Liver (tissue), 8 donors: ENCODE measurements at regions not wholly inside any gene's neighbourhood (a gene's known extent, or its start where the extent isn't known, plus 50 kb on each side); places are given as distances from the start of the nearest gene placed in this dataset.

ENCODE experiments used
- DNase-seq: peaks from one replicate; pipeline ENCODE4 v3.0.0-alpha.2; 2017; ENCODE audit warnings: low spot score
- H3K27ac ChIP-seq, 2 donors: one replicate each; pipeline ENCODE4 v1.7.0; 2013; ENCODE audit warnings: inconsistent platforms in 2 of 2, low read length in 2 of 2, control low read depth in 1 of 2, low read depth in 1 of 2, mild to moderate bottlenecking in 1 of 2
- H3K27me3 ChIP-seq, 4 donors: one replicate each; pipeline versions ENCODE4 v1.6.1 to v1.7.0; 2013; ENCODE audit warnings: low read length in 3 of 4, inconsistent platforms in 1 of 4, mild to moderate bottlenecking in 1 of 4, moderate library complexity in 1 of 4; ENCODE audit not compliant: control insufficient read depth in 4 of 4, insufficient read depth in 4 of 4
- H3K36me3 ChIP-seq, 4 donors: one replicate each; pipeline versions ENCODE4 v1.6.1 to v1.7.0; 2013; ENCODE audit warnings: low read length in 3 of 4, mild to moderate bottlenecking in 3 of 4, low read depth in 1 of 4, moderate library complexity in 1 of 4; ENCODE audit not compliant: control insufficient read depth in 4 of 4, insufficient read depth in 3 of 4
- H3K4me1 ChIP-seq, 4 donors: one replicate each; pipeline versions ENCODE4 v1.6.1 to v1.7.0; 2013; ENCODE audit warnings: low read length in 3 of 4, mild to moderate bottlenecking in 3 of 4, moderate library complexity in 1 of 4; ENCODE audit not compliant: control insufficient read depth in 4 of 4, insufficient read depth in 4 of 4
- H3K4me3 ChIP-seq, 3 donors: one replicate each; pipeline versions ENCODE4 v1.6.1 to v1.7.0; 2013; ENCODE audit warnings: low read length in 3 of 3, control low read depth in 1 of 3, low read depth in 1 of 3, mild to moderate bottlenecking in 1 of 3
- H3K9ac ChIP-seq, 2 donors: one replicate each; pipeline ENCODE4 v1.7.0; 2013; ENCODE audit warnings: low read length in 2 of 2, mild to moderate bottlenecking in 2 of 2, moderate library complexity in 2 of 2, control low read depth in 1 of 2, low read depth in 1 of 2
- H3K9me3 ChIP-seq, 4 donors: one replicate each; pipeline versions ENCODE4 v1.6.1 to v1.7.0; 2013; ENCODE audit warnings: low read length in 3 of 4; ENCODE audit not compliant: control insufficient read depth in 4 of 4
- ATF3 ChIP-seq: IDR thresholded peaks from 2 replicates; pipeline ENCODE4 v1.6.1; 2016; ENCODE audit warnings: antibody characterized with exemption
- CTCF ChIP-seq: fragments of 150-350 bp; IDR thresholded peaks from 2 replicates; pipeline ENCODE4 v1.5.1; 2017; ENCODE audit warnings: improper control_type of control experiment, low read depth, low read length; ENCODE audit not compliant: missing input control
- EGR1 ChIP-seq, 2 donors: IDR thresholded peaks; 2 replicates each; pipeline ENCODE4 v1.6.1; 2016 to 2018; ENCODE audit warnings: antibody characterized with exemption in 2 of 2, low read depth in 2 of 2
- FOXA1 ChIP-seq: IDR thresholded peaks from 2 replicates; pipeline ENCODE4 v1.6.1; 2016; ENCODE audit warnings: antibody characterized with exemption
- FOXA2 ChIP-seq: IDR thresholded peaks from 2 replicates; pipeline ENCODE4 v1.6.1; 2016; ENCODE audit warnings: antibody characterized with exemption
- GABPA ChIP-seq, 2 donors: IDR thresholded peaks in 1 of 2; conservative IDR thresholded peaks in 1 of 2; 2 replicates each; pipeline ENCODE4 v1.6.1; 2016; ENCODE audit warnings: antibody characterized with exemption in 2 of 2, mild to moderate bottlenecking in 1 of 2, moderate library complexity in 1 of 2
- HNF4A ChIP-seq, 2 donors: conservative IDR thresholded peaks; 2 replicates each; pipeline ENCODE4 v1.6.1; 2016; ENCODE audit warnings: antibody characterized with exemption in 2 of 2, mild to moderate bottlenecking in 2 of 2
- HNF4G ChIP-seq: IDR thresholded peaks from 2 replicates; pipeline ENCODE4 v1.6.1; 2016; ENCODE audit warnings: antibody characterized with exemption
- JUND ChIP-seq, 2 donors: IDR thresholded peaks; 2 replicates each; pipeline ENCODE4 v1.6.1; 2016; ENCODE audit warnings: antibody characterized with exemption in 2 of 2
- MAX ChIP-seq: IDR thresholded peaks from 2 replicates; pipeline ENCODE4 v1.6.1; 2016; ENCODE audit warnings: antibody characterized with exemption
- NR2F2 ChIP-seq: IDR thresholded peaks from 2 replicates; pipeline ENCODE4 v1.6.1; 2016; ENCODE audit warnings: antibody characterized with exemption
- RAD21 ChIP-seq, 2 donors: IDR thresholded peaks; 2 replicates each; pipeline ENCODE4 v1.6.1; 2016; ENCODE audit warnings: antibody characterized with exemption in 2 of 2, mild to moderate bottlenecking in 2 of 2
- REST ChIP-seq: IDR thresholded peaks from 2 replicates; pipeline ENCODE4 v1.6.1; 2016; ENCODE audit warnings: antibody characterized with exemption, mild to moderate bottlenecking
- RXRA ChIP-seq, 2 donors: IDR thresholded peaks; 2 replicates each; pipeline ENCODE4 v1.6.1; 2017 to 2018; ENCODE audit warnings: antibody characterized with exemption in 2 of 2, mild to moderate bottlenecking in 1 of 2
- YY1 ChIP-seq: IDR thresholded peaks from 2 replicates; pipeline ENCODE4 v1.6.1; 2016; ENCODE audit warnings: antibody characterized with exemption, mild to moderate bottlenecking
- ZBTB33 ChIP-seq: IDR thresholded peaks from 2 replicates; pipeline ENCODE4 v1.6.1; 2016; ENCODE audit warnings: antibody characterized with exemption
- WGBS: extraction: QIAGEN DNeasy Blood & Tissue Kit; methylation state at CpG from one replicate; pipeline ENCODE4 v1.1.7; 2013; 5-methylcytosine and 5-hydroxymethylcytosine counted together
- donor health status: healthy.
- donor health status: healthy.
- donor health status: healthy.
- donor health status: healthy.
- donor health status: healthy.

- no peaks in the 10 kb centered on the region for H3K9me3 ChIP-seq
- WGBS, result 86% methylated on average over 6 of the region's 6 CpGs
- H3K4me1 ChIP-seq, result peaks cover 0 to 8% (median 3%) of the 10 kb centered on the region in 4 donors
- no peak overlapping the region for H3K27ac ChIP-seq
- peak in 1 of 2 donors; percentile 25 for TF ChIP-seq HNF4A (conservative IDR thresholded peaks at IDR 0.05)
- no peak for TF ChIP-seq JUND (IDR thresholded peaks at IDR 0.05)
- no peak overlapping the region for H3K9ac ChIP-seq
- no peak overlapping the region for H3K4me3 ChIP-seq
- DNase-seq, result no peak
- no peaks in the 10 kb centered on the region for H3K36me3 ChIP-seq
- no peaks in the 10 kb centered on the region for H3K27me3 ChIP-seq
Measured at GRCh38 chr3:72386327-72387000, 461.8 kb downstream of the SHQ1 start.

- peaks cover 0 to 8% (median 3%) of the 10 kb centered on the region in 4 donors for H3K4me1 ChIP-seq
- no peak for DNase-seq
- no peak overlapping the region for H3K9ac ChIP-seq
- WGBS, result 87% methylated on average over 3 of the region's 3 CpGs
- no peaks in the 10 kb centered on the region for H3K36me3 ChIP-seq
- no peaks in the 10 kb centered on the region for H3K9me3 ChIP-seq
- TF ChIP-seq NR2F2, result no peak
- no peak for TF ChIP-seq FOXA2
- TF ChIP-seq REST, result no peak
- no peak for TF ChIP-seq GABPA (IDR thresholded peaks at IDR 0.05 in 1 of 2, conservative IDR thresholded peaks at IDR 0.05 in 1 of 2)
- TF ChIP-seq FOXA1, result no peak
- TF ChIP-seq RAD21 (IDR thresholded peaks at IDR 0.05), result no peak
- no peak for TF ChIP-seq ZBTB33
- no peak for TF ChIP-seq EGR1 (IDR thresholded peaks at IDR 0.05; ENCODE audit: low read depth in 2 of 2)
- TF ChIP-seq ATF3, result no peak
- no peak for TF ChIP-seq HNF4G
- no peak overlapping the region for H3K4me3 ChIP-seq
- H3K27ac ChIP-seq, result no peak overlapping the region
- H3K27me3 ChIP-seq, result no peaks in the 10 kb centered on the region
Measured at GRCh38 chr3:72385167-72385566, 463.1 kb downstream of the SHQ1 start.

GRCh38 chr3:72384602-72385001 lies 463.6 kb downstream of the SHQ1 start:
- no peak overlapping the region for H3K27ac ChIP-seq
- peaks cover 0 to 11% (median 3%) of the 10 kb centered on the region in 4 donors for H3K4me1 ChIP-seq
- TF ChIP-seq NR2F2 (no peak), MAX (no peak), HNF4G (no peak), YY1 (no peak), REST (no peak), EGR1 (IDR thresholded peaks at IDR 0.05; ENCODE audit: low read depth in 2 of 2) (no peak), RXRA (IDR thresholded peaks at IDR 0.05) (no peak), GABPA (IDR thresholded peaks at IDR 0.05 in 1 of 2, conservative IDR thresholded peaks at IDR 0.05 in 1 of 2) (no peak), CTCF (no peak)

More at GRCh38 chr3:72384602-72385001, 463.6 kb downstream of the SHQ1 start:
- WGBS, result 56% methylated on average over 5 of the region's 5 CpGs
- Histone ChIP-seq H3K36me3 (no peaks in the 10 kb centered on the region), H3K4me3 (no peak overlapping the region), H3K27me3 (no peaks in the 10 kb centered on the region), H3K9me3 (no peaks in the 10 kb centered on the region), H3K9ac (no peak overlapping the region)
- DNase-seq, result no peak
